ENCODE measurements at regions not wholly inside any gene's neighbourhood (a gene's known extent, or its start where the extent isn't known, plus 50 kb on each side); places are given as distances from the start of the nearest gene placed in this dataset.
"Not testable (repeated sequence)": the region's sequence is repeated elsewhere in the genome, so short reads cannot be mapped to it uniquely, and the experiment has no call there.

DNA sequence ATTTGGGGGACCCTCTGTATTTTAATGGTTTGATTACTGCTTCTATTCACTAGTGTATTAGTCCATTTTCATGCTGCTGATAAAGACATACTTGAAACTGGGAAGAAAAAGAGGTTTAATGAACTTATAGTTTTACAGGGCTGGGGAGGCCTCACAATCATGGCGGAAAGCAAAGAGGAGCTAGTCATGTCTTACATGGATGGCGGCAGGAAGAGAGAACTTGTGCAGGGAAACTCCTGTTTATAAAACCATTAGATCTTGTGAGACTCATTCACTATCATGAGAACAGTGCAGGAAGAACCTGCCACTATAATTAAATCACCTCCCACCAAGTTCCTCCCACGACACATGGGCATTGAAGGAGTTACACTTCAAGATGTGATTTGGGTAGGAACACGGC lies 464.5 kb upstream of the RGS18 start:
- DNase-seq: no peak

DNA sequence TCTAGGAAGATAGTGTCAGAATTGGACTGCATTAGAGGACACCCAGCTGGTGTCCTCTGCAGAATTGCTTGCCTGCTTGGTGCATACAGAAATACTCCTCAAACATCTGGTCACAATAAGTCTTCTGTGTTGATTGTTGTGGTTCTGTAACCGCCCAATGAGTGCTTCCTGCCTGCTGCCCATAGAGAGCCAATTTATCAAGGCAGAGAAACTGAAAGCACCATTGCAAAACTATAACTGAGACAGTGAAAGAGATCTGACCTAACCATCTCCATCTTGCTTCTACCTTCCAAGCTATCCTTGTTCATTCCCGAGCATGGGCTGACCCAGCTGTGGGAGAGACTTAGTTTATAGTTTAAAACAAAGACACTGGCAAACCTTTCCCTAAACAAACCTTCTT lies 462.4 kb upstream of the RGS18 start:
- DNase-seq: no peak

DNA sequence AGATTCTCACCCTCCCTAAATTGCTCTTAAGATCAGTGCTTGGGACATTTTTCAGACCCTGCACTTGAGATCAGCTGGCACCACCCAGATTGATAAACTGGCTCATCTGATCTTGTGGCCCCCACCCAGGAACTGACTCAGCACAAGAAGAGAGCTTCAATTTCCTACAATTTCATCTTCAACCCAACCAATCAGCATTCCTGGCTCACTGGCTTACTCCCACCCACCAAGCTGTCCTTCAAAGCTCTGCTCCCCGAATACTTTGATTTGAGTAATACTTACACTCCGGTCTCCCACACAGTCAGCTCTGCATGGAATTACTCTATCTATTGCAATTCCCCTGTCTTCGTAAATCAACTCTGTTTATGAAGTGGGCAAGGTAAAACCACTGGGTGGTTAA lies 461.9 kb upstream of the RGS18 start:
- no peak for DNase-seq

DNA sequence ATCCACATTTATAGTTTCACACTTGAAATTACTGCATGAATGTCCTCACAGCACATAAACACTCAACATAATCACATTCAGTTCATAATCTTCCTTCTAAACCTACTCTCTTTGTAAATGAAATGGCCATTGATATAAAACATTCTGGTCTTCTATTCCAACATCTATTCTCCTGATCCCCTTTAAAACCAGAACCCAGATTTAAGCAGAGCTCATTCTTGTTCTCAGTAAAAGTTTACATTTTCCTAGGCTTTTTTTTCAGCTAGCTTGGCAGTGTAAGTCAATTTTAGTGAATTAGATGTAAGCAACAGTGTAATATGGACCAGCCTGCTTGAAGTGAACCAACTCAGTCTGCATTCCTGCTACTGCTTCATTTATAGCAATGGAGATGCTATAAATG lies 460.7 kb upstream of the RGS18 start:
- no peak for DNase-seq

DNA sequence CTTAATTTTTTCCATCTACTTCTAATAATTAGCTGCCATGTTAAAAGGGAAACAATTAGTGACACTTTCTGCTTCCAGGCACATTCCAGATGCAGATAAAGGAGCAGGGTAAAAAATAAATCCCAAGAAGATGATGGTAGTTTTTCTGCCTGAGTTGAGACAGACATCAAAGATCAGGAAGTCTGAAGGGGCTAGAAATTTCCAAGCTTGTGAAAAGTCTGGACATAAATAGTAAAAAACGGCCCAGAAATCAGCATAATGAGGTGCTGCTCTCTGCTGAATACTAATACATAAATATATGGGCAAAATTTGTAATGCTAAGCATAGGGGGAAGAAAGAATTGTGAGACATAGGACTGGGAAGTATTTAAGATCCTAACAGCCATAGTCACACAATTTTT lies 460.0 kb upstream of the RGS18 start:
- DNase-seq: no peak

DNA sequence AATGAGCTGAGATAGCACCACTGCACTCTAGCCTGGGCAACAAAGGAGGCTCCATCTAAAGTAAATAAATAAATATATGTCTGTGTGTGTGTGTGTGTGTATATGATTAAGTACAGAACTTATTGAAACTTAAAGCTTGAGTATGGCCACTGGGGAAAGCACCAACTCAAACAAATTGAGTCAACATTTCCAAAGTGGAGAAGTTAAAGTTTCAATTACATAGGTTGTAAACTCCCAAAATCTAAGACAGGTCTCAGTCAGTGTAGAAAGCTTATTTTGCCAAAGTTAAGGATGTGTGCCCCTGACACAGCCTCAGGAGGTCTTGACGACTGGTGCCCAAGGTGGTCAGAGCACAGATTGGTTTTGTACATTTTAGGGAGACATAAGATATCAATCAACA lies 458.9 kb upstream of the RGS18 start:
- no peak for DNase-seq

DNA sequence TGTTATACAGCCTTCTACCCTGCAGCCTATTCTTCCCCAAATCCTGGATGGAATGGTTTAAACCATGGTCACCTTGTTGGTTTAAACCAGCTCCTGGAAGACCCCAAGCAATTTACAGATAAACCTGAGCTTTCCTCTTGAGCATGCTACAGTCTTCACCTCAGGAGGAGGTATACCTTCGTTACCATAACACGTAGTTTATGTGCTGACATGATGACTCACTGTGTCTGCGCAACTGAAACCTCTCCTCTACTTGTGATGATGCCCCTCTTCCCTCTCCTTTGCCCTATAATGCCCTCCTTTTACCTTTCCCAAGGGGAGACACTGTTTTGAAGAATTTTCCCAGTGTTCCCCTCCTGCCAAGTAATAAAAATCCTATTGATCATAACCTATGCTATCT lies 457.3 kb upstream of the RGS18 start:
- no peak for DNase-seq

DNA sequence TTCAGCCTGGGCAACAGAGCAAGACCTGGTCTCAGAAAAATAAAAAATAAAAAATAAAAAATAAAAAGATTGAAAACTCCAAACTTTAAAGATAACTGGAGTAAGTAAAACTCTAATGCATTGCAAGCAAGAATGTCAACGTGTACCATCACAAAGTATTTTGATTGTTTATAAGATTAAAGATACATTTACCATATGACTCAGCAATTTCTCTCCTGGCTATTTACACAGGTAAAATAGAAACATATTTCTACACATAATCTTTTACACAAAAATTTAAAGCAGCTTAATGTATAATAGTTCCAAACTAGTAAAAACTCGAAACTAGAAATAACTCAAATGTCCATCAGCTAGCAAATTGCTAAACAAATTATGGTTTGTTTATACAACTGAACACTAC lies 456.1 kb upstream of the RGS18 start:
- DNase-seq: no peak

DNA sequence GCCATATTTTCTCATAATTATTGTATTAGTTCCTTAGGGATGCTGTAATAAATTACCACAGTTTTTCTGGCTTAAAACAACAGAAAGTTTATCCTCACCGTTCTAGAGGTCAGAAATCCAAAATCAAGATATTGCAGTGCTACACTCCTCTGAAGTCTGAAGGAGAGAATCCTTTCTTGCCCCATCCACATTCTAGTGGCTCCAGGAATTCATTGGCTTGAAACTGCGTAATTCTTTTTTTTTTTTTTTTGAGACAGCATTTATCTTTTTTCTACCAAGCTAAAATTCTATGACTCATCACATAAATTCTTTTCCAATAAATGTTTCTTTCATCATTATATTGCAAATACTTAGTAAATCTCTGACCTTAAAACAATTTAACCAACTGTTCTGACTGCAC lies 451.0 kb upstream of the RGS18 start:
- no peak for DNase-seq

DNA sequence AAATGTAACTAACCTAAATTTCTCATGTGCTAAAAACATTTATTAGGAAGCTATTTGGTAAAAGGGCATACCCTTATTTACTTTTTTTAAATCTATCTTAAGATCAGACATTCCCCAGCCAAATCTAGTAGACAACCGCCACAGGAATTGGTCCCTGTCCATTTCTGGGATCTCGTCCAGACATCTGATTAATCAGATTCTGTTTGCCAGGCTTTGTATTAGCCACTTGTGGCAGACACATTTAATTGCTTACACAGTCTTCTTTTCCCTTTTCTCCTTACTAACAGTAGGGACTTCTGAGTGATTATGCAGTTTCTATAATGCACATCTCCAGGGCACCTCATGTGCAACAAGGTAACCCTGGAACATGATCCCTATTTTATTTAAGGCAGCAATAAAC lies 449.0 kb upstream of the RGS18 start:
- DNase-seq: no peak

DNA sequence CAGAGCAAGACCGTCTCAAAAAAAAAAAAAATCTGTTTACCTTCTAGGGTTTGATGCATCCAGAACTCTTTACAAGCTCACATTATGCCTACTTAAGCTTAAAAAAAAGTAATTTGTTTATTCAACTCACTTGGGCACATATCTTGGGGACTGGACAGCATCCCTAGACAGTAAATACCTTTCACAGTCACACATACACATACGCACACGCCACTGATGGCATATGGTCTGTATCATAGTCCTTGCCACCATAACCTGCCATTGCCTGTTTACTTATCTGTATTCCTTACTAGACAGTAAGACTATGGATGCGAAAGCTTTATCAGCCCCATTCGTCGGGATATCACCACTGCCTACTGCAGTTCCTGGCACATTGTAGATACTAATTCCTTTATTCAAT lies 446.3 kb upstream of the RGS18 start:
- DNase-seq: no peak

DNA sequence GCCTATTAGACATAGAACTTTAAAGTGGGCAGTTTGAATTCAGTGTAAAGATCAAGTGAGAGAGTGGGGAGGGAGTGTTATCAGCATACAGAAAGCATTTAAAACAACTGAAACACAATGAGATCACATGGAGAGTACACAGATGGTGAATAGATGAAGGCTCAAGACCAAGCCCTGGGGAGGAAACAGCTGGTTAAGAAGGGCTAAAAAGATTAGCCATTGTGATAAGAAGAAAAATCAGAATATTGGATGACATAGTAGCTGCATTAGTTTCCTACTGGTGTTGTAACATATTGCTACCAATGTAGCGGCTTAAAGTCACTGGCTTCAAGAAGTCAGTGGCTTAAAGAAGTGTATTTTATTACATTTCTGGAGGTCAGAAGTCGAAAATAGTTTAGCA lies 443.4 kb upstream of the RGS18 start:
- no peak for DNase-seq

DNA sequence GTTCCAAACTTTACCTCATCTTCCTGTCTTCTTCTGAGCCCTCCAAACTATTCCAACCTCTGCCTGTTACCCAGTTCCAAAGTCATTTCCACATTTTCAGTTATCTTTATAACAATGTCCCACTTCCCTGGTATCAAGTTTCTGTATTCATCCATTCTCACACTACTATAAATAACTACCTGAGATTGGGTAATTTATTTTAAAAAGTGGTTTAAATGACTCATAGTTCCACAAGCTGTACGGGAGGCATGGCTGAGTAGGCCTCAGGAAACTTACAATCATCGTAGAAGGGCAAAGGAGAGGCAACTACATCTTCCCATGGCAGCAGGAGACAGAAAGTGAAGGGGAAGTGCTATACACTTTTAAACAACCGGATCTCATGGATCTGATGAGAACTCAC lies 428.5 kb upstream of the RGS18 start:
- no peak for DNase-seq

DNA sequence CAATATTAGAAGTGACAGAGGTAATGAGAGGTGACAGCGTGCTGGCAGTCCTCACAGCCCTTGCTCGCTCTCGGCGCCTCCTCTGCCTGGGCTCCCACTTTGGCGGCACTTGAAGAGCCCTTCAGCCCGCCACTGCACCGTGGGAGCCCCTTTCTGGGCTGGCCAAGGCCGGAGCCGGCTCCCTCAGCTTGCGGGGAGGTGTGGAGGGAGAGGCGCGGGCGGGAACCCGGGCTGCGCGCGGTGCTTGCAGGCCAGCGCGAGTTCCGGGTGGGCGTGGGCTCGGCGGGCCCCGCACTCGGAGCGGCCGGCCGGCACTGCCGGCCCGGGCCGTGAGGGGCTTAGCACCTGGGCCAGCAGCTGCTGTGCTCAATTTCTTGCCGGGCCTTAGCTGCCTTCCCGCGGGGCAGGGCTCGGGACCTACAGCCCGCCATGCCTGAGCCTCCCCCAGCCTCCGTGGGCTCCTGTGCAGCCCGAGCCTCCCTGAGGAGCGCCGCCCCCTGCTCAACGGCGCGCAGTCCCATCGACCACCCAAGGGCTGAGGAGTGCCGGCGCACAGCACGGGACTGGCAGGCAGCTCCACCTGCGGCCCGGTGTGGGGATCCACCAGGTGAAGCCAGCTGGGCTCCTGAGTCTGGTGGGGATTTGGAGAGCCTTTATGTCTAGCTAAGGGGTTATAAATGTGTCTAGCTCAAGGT lies 426.5 kb upstream of the RGS18 start:
- DNase-seq: not testable (repeated sequence)

DNA sequence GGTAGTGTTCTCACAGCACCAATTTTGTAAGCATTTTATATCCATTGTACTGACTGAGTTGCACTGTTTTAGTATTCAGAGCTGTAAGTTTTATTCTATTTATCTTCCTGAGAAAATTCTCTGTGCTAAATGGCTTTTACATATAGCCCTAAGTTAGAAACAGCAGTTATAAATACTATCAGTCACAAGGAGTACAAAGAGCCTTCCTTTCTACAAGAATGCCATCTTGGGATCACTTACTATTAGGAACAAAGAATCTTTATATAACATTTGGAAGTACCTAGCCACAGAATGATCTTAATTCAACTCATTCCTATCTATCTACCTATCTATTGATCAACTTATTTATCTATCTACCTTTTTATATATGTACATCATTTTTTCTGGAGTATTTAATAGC lies 423.9 kb upstream of the RGS18 start:
- no peak for DNase-seq

DNA sequence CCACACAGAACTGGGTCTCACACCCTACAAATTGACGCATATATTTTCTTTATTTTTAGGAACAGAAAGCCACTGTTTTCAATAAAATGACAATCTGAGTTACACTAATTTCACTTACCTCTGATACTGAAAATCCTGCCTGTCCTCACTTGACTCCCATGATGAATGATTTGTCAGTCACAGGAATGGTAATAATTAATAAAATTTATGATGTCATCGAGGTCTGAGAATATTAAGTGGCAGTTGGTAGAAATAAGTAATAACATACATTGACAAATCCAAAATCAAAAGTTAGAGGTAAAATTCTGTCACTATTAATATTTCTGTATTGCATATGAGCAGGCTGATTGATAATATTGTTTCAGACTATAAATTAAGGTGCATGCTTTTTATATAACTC lies 418.7 kb upstream of the RGS18 start:
- DNase-seq: no peak

DNA sequence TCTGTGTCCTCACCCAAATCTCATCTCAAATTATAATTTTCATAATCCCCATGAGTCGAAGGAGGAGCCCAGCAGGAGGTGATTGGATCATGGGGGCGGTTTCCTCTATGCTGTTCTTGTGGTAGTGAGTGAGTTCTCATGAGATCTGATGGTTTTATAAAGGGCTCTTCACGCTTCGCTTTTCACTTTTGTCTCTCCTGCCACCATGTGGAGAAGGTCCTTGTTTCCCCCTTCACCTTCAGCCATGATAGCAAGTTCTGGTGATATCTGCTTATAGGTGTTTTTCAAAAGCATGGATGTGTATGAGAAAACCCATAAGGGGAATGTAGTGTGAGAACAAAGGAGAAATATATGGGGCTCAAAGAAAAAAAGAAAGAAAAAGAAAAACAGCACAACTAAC lies 405.9 kb upstream of the RGS18 start:
- no peak for DNase-seq

DNA sequence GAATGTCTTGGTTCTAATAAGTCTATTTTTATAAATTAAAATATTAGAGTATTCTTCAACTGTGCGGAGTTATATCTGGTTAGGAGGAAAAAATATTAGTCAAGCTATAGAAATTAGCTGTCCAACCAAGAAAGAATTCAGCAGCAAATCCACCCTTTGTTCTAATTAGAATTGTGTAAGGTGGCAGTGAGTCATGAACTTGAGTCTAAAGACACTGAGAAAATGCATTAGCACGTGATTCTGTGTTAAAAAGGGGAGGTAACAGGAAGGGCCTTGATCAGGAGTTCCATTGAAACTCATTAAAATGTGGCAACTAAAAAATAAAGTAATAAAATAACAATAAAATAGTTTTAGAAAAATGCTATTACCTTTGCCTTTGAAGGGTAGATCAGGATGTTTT lies 398.2 kb upstream of the RGS18 start:
- no peak for DNase-seq

DNA sequence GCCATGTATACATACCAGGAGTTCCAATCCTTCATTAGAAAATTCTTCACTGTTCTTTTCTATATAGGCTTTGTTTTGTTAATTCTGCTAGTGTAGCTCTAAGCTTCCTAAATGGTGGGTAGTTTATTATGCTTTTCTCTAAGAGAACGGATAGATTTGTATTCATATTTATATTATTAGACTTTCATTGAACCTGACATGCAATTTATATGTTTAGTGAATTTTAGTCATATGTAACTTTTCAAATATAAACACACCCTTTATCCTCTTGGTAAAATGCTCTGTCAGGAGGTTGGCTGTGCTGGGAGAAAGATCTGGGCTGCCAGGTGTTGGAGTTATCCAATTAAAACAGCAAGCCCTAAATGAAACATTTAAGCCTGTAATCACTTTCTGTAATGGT lies 369.7 kb upstream of the RGS18 start:
- no peak for DNase-seq

DNA sequence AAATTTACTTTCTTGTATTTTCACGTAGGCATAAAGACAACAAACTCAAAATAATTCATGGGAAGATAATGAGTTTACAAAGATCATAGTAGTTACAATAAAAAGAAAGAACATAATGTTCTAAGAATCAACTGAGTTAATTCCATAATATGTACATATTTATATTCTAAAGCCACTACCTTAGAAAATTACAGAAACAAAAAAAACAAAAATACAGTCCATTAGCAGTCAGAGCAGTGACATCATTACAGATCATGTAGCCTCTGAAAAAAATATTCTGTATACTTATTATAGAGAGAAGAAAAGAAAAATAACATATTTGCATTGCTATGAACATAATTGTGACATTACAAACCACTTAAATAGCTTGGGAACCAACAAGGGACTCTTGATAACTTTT lies 360.1 kb upstream of the RGS18 start:
- DNase-seq: no peak

DNA sequence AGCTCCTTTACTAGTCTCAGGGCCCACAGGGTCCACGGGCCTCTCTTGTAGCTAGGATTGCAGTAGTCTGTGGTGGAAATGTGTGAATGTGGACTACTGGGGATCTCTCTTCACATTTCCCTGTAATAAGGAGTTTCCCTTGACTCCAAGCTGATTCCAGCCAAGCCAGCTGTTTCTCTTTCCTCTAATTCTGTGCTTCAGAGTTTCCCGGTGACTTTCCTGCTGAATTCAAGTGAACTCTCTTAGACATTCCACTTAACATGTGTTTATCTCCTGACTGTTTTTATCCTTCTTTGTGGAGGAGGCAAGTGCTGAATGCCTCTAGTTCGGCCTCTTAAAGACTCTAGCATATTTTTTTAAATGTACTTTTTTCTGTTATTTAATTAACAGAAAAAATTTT lies 354.0 kb upstream of the RGS18 start:
- no peak for DNase-seq

DNA sequence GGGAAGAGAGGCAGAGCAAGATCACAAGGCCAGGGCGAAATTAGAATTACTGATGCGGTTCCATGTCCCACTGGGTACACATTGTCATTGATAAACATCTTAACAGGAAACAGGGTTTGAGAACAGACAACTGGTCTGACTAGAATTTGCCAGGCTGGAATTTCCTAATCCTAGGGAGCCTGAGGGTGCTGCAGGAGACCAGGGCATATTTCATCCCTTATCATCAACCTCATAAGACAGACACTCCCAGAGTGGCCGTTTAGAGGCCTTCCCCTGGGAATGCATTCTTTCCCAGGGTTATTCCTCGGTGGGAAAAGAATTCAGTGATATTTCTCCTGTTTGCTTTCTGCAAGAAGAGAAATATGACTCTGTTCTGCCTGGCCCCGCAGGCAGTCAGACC lies 344.7 kb upstream of the RGS18 start:
- not testable (repeated sequence) for DNase-seq

DNA sequence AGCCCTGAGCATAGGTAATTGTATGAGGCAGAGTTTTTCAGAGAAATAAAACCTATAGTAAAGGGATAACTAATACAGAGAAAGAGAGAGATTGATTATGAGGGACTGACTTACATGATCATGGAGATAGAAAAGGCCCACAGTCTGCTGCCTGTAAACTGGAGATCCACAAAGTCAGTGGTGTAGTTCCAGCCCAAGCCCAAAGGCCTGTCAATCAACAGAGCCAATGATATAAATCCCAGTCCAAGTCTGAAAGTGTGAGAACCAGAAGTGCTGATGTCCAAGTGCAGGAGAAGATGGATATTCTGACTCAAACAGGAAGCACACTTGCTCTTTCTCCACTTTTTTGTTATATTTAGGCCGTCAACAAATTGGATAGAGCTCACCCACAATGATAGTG lies 340.1 kb upstream of the RGS18 start:
- no peak for DNase-seq

DNA sequence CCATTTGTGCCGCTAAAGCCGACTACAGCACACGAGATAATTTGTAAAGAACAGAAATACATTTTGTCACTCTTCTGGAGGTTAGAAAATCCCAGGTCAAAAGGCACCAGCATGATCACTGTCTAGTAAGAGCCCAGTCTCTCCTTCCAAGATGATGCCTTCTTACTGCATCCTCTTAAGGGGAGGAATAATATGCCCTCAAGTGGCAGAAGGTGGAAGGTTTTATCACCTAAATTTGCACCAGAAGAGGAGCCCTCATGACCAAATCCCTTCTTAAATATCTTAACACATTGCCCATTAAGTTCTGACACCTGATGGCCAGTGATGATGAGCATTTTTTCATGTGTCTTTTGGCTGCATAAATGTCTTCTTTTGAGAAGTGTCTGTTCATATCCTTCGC lies 326.7 kb upstream of the RGS18 start:
- no peak for DNase-seq

DNA sequence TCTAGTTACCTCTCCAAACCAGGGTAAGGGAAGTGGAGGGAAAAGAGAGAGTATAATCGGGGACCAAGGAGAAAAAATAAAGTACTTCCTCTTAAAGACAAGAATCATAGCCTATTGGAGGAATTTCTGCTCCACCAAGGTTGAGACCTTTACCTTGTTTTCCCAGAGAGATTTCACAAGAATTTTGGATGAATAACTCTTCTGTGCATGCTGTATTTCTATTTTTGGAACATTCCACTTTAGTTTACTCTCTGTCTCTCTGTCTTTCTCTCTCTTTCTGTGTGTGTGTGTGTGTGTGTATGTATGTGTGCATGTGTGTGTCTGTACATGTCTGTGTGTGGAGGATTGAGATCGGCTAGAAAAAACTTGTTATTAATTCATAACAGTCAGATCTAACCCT lies 318.4 kb upstream of the RGS18 start:
- no peak for DNase-seq

Measured in NCI-H748 treated with DMSO at 0.1 percent for 48 hours (cell line).